ENCODE measurements at regions not wholly inside any gene's neighbourhood (a gene's known extent, or its start where the extent isn't known, plus 50 kb on each side); places are given as distances from the start of the nearest gene placed in this dataset.

- Histone ChIP-seq H3K9ac (ENCODE audit: control insufficient read depth, insufficient read depth, low read length) (no peak overlapping the region), H2AFZ (ENCODE audit: control insufficient read depth, low read depth, low read length) (no peak overlapping the region), H3K79me2 (ENCODE audit: control insufficient read depth, insufficient read depth, low read length) (no peaks in the 10 kb centered on the region), H3K27me3 (replicated peaks in 1 of 2; ENCODE audit: control insufficient read depth in 2 of 2, insufficient read depth in 2 of 2, low read length in 1 of 2) (no peaks in the 10 kb centered on the region), H3K4me2 (ENCODE audit: control insufficient read depth, insufficient read depth) (no peak overlapping the region), H3K9me3 (replicated peaks; ENCODE audit: control insufficient read depth, insufficient read depth, low read length) (no peaks in the 10 kb centered on the region), H3K27ac (ENCODE audit: control insufficient read depth, insufficient read depth) (no peak overlapping the region), H3K4me3 (no peak overlapping the region), H3K4me1 (ENCODE audit: control insufficient read depth, insufficient read depth, low read length) (no peaks in the 10 kb centered on the region), H4K20me1 (ENCODE audit: control insufficient read depth, insufficient read depth) (no peaks in the 10 kb centered on the region), H3K36me3 (ENCODE audit: control insufficient read depth in 2 of 2, insufficient read depth in 2 of 2, low read length in 1 of 2) (no peaks in the 10 kb centered on the region)
- ChIA-PET CTCF (no interaction called here), RAD21 (ENCODE audit: unreplicated experiment) (no interaction called here), SMC1A (ENCODE audit: uncharacterized antibody, unreplicated experiment) (no interaction called here), POLR2A (no interaction called here)
- in situ Hi-C loops (cut with MboI) = no loop called here
- ATAC-seq (no peak), FAIRE-seq (no peak), DNase-seq (ENCODE audit: low read depth, low spot score) (no peak)
- intact Hi-C loops (cut with micrococcal nuclease; ENCODE audit: unreplicated experiment) = no loop called here
- BruUV-seq (replicated peaks) = no TSS peak
- no peak for TF ChIP-seq ATF2 (IDR thresholded peaks at IDR 0.05; ENCODE audit: low read length)
- no peak for TF ChIP-seq SPI1 (IDR thresholded peaks at IDR 0.05; ENCODE audit: borderline replicate concordance, insufficient read depth, low read depth, low read length)
- no peak for TF ChIP-seq ZNF622 (IDR thresholded peaks at IDR 0.05)
- TF ChIP-seq BCL11A (IDR thresholded peaks at IDR 0.05; ENCODE audit: low read depth, low read length) = no peak
- no peak for TF ChIP-seq CTCF (IDR thresholded peaks at IDR 0.05 in 2 of 3, conservative IDR thresholded peaks at IDR 0.05 in 1 of 3; ENCODE audit: control insufficient read depth in 2 of 3, extremely low read depth in 1 of 3, insufficient read depth in 1 of 3, low read depth in 3 of 3, low read length in 3 of 3)
- TF ChIP-seq NR2C1 (IDR thresholded peaks at IDR 0.05) = no peak
- 0% methylated on average over 1 of the region's 1 CpG for WGBS (ENCODE audit: insufficient coverage, insufficient replicate concordance, low lambda C conversion rate, missing lambda C conversion rate)
Measured at GRCh38 chr1:190717055-190717454, 239.4 kb upstream of the BRINP3 start.

All from GM12878 (cell line).